DND-41 (cell line): ENCODE measurements at regions not wholly inside any gene's neighbourhood (a gene's known extent, or its start where the extent isn't known, plus 50 kb on each side); places are given as distances from the start of the nearest gene placed in this dataset.
A peak's percentile ranks its signal among the peaks of the same experiment; 100 is the strongest.

ENCODE experiments used
- ATAC-seq: fragments of 200-7000 bp; cut with Tn5 transposase; 3 replicates; pipeline ENCODE4 v1.9.1; 2021; ENCODE audit warnings: low read depth; ENCODE audit not compliant: insufficient read depth
- DNase-seq: peaks from one replicate; pipeline ENCODE4 v3.0.0-alpha.2; 2020
- H2AFZ ChIP-seq: 2 replicates; pipeline ENCODE4 v1.6.0; 2012; ENCODE audit warnings: low read depth, low read length
- H3K27ac ChIP-seq: 2 replicates; pipeline ENCODE4 v1.5.1; 2012; ENCODE audit warnings: low read length, inconsistent platforms
- H3K27me3 ChIP-seq: fragments of 200-600 bp; sonication (generic); 2 replicates; pipeline ENCODE4 v1.6.0; 2012; ENCODE audit warnings: low read length, mild to moderate bottlenecking, inconsistent platforms; ENCODE audit not compliant: insufficient read depth, poor library complexity
- H3K36me3 ChIP-seq: 2 replicates; pipeline ENCODE4 v1.5.1; 2012; ENCODE audit warnings: low read length, inconsistent platforms; ENCODE audit not compliant: insufficient read depth
- H3K4me1 ChIP-seq: 2 replicates; pipeline ENCODE4 v1.5.1; 2012; ENCODE audit warnings: mild to moderate bottlenecking, low read length; ENCODE audit not compliant: insufficient read depth
- H3K4me2 ChIP-seq: 2 replicates; pipeline ENCODE4 v1.6.0; 2012; ENCODE audit warnings: mild to moderate bottlenecking, moderate library complexity, low read length, inconsistent platforms; ENCODE audit not compliant: insufficient read depth
- H3K4me3 ChIP-seq, 2 experiments: fragments of 200-600 bp in 1 of 2; shearing (Covaris generic) in 1 of 2; 2 replicates each; pipeline ENCODE4 v1.5.1; 2012 to 2016; ENCODE audit warnings: inconsistent platforms in 2 of 2, low read length in 2 of 2, mild to moderate bottlenecking in 2 of 2, low read depth in 1 of 2, moderate library complexity in 1 of 2
- H3K79me2 ChIP-seq: 2 replicates; pipeline ENCODE4 v1.6.0; 2012; ENCODE audit warnings: low read length, inconsistent platforms; ENCODE audit not compliant: insufficient read depth
- H3K9ac ChIP-seq: 2 replicates; pipeline ENCODE4 v1.6.0; 2012; ENCODE audit warnings: low read depth, mild to moderate bottlenecking, inconsistent platforms, low read length, moderate library complexity
- H3K9me3 ChIP-seq: 2 replicates; pipeline ENCODE4 v1.5.1; 2012; ENCODE audit warnings: low read length, moderate library complexity, mild to moderate bottlenecking, inconsistent platforms; ENCODE audit not compliant: insufficient read depth, severe bottlenecking
- H4K20me1 ChIP-seq: 2 replicates; pipeline ENCODE4 v1.6.0; 2012; ENCODE audit warnings: low read length; ENCODE audit not compliant: insufficient read depth
- CTCF ChIP-seq: IDR thresholded peaks from 2 replicates; pipeline ENCODE4 v1.5.1; 2012; ENCODE audit warnings: borderline replicate concordance, low read length, moderate library complexity, mild to moderate bottlenecking; ENCODE audit not compliant: poor library complexity, severe bottlenecking; ENCODE audit errors: extremely low read depth
- EZH2 ChIP-seq: IDR thresholded peaks from 3 replicates; pipeline ENCODE4 v1.6.1; 2012; ENCODE audit warnings: borderline replicate concordance, low read depth, mild to moderate bottlenecking, moderate library complexity, low read length, inconsistent platforms; ENCODE audit not compliant: severe bottlenecking

- H3K4me3 ChIP-seq: no peak overlapping the region
- no peaks in the 10 kb centered on the region for H3K27me3 ChIP-seq
- ATAC-seq (peak; percentile 83), DNase-seq (no peak)
- no peaks in the 10 kb centered on the region for H4K20me1 ChIP-seq
- H3K4me1 ChIP-seq: peaks cover 4% of the 10 kb centered on the region; the same call in 1 of the 2 replicates
- no peak overlapping the region for H3K4me2 ChIP-seq
- H2AFZ ChIP-seq: no peak overlapping the region
- H3K36me3 ChIP-seq: no peaks in the 10 kb centered on the region
- H3K79me2 ChIP-seq: no peaks in the 10 kb centered on the region
- H3K9ac ChIP-seq: no peak overlapping the region
- TF ChIP-seq EZH2: no peak
- TF ChIP-seq CTCF: no peak
- no peaks in the 10 kb centered on the region for H3K9me3 ChIP-seq
- H3K27ac ChIP-seq: no peak overlapping the region
Measured at GRCh38 chr4:67250131-67250896, 295.0 kb downstream of the CENPC start.

GRCh38 chr4:67236788-67237187, 308.5 kb downstream of the CENPC start:
- H3K27ac ChIP-seq: no peak overlapping the region
- no peaks in the 10 kb centered on the region for H4K20me1 ChIP-seq
- ATAC-seq (no peak), DNase-seq (no peak)
- H3K4me3 ChIP-seq: no peak overlapping the region
- H3K4me1 ChIP-seq: no peaks in the 10 kb centered on the region
- no peaks in the 10 kb centered on the region for H3K36me3 ChIP-seq
- H2AFZ ChIP-seq: no peak overlapping the region
- H3K27me3 ChIP-seq: no peaks in the 10 kb centered on the region
- no peak overlapping the region for H3K9ac ChIP-seq
- H3K79me2 ChIP-seq: no peaks in the 10 kb centered on the region
- H3K9me3 ChIP-seq: no peaks in the 10 kb centered on the region
- H3K4me2 ChIP-seq: no peak overlapping the region
- no peak for TF ChIP-seq EZH2
- TF ChIP-seq CTCF: no peak

GRCh38 chr4:67236318-67236717, 309.0 kb downstream of the CENPC start:
- Histone ChIP-seq H3K36me3 (no peaks in the 10 kb centered on the region), H3K27me3 (no peaks in the 10 kb centered on the region), H3K4me1 (no peaks in the 10 kb centered on the region), H3K4me3 (no peak overlapping the region), H3K27ac (no peak overlapping the region), H4K20me1 (no peaks in the 10 kb centered on the region), H3K9me3 (no peaks in the 10 kb centered on the region), H3K4me2 (no peak overlapping the region), H3K79me2 (no peaks in the 10 kb centered on the region), H3K9ac (no peak overlapping the region), H2AFZ (no peak overlapping the region)
- ATAC-seq: no peak
- TF ChIP-seq EZH2: no peak
- no peak for TF ChIP-seq CTCF
- DNase-seq: no peak

DNA sequence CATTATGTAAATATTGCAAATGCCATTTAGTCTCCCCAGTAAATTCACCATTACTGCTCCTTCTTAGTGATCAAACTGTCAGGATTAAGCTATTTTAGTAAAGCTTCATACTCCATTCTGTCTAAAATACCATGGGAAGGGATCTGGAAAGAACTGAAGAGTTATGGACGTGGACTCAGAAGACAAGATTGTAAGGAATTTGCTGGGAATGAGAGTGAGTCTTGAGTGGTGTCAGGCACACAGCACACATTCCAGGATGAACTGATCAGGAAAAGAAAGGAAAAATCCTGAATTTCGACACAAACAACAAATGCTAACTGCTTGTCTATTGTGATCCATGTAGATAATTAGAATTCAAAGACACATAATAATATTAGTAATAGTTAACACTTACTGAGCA, 311.0 kb downstream of the CENPC start:
- no peaks in the 10 kb centered on the region for H4K20me1 ChIP-seq
- no peak overlapping the region for H3K27ac ChIP-seq
- H3K9ac ChIP-seq: no peak overlapping the region
- H3K27me3 ChIP-seq: no peaks in the 10 kb centered on the region
- H2AFZ ChIP-seq: no peak overlapping the region
- ATAC-seq: no peak
- no peaks in the 10 kb centered on the region for H3K36me3 ChIP-seq
- no peak for DNase-seq
- no peak for TF ChIP-seq EZH2
- TF ChIP-seq CTCF: no peak
- H3K79me2 ChIP-seq: no peaks in the 10 kb centered on the region
- H3K4me3 ChIP-seq: no peak overlapping the region
- H3K4me2 ChIP-seq: no peak overlapping the region
- H3K4me1 ChIP-seq: no peaks in the 10 kb centered on the region
- H3K9me3 ChIP-seq: no peaks in the 10 kb centered on the region
